Neural crest cell (in vitro differentiated cells): ENCODE measurements at regions not wholly inside any gene's neighbourhood (a gene's known extent, or its start where the extent isn't known, plus 50 kb on each side); places are given as distances from the start of the nearest gene placed in this dataset.

ENCODE experiments used
- DNase-seq: peaks from one replicate; pipeline ENCODE4 v3.0.0; 2021; ENCODE audit warnings: low read depth, mixed read lengths, low spot score
- H3K27ac Mint-ChIP-seq: one replicate; pipeline ENCODE4 v1.8.0; 2021; ENCODE audit warnings: mild to moderate bottlenecking, mixed read lengths; ENCODE audit not compliant: unreplicated experiment
- H3K27me3 Mint-ChIP-seq: 2 replicates; pipeline ENCODE4 v1.8.0; 2021; ENCODE audit warnings: low read depth, mild to moderate bottlenecking, mixed read lengths
- H3K36me3 Mint-ChIP-seq: 2 replicates; pipeline ENCODE4 v1.8.0; 2021; ENCODE audit warnings: low read depth, mild to moderate bottlenecking, mixed read lengths
- H3K4me1 Mint-ChIP-seq: 2 replicates; pipeline ENCODE4 v1.8.0; 2021; ENCODE audit warnings: mixed read lengths
- H3K4me3 Mint-ChIP-seq: one replicate; pipeline ENCODE4 v1.8.0; 2021; ENCODE audit warnings: mild to moderate bottlenecking, mixed read lengths
- H3K9me3 Mint-ChIP-seq: 2 replicates; pipeline ENCODE4 v1.8.0; 2021; ENCODE audit warnings: mixed read lengths
- TF ChIP-seq, protein P1 (sequence below): fragments of 200-600 bp; sonication (generic); conservative IDR thresholded peaks from 2 replicates; pipeline ENCODE4 v1.5.0; 2021; ENCODE audit warnings: antibody characterized with exemption, mild to moderate bottlenecking

DNA sequence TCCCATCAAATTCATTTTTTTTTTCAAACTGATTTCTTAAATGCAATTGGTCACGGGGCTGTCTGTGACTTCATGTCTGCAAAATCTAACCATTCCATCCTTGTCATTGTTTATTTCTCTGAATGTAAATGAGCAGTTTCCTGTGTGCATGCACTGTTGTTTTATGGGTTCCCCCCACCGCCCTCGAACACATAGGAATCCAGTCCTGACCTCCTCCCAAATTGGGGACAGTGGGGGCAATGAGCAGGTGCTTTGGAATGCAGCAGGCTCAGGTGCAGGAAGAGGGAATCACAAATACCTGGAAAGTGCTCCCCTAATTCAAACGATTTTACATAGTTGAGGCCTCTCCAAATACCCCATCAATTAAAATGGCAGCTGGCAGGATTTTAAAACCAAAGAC lies 62.6 kb upstream of the ESRRB start:
- Mint-ChIP-seq H3K27ac (no peak overlapping the region), H3K27me3 (peaks cover 58% of the 10 kb centered on the region), H3K4me3 (no peak overlapping the region)

DNA sequence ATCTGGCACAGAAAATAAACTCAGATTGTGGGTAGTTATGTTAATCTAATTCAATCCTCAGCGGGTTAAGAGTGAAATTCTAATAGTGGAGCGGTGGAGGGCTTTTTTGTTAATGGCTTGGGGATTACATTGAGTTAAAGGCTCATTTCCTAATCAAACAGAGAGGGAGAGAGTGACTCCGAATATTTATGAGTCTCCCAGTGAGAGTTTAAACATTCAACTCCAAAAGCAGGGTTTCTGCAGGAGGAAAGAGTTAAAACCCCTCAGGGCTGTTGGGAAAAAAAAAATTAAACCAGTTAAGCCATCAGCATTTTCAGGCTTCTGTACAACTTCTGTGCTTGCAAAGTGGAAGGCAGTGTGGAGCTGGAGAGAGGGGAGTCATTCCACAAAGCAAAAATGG lies 62.1 kb upstream of the ESRRB start:
- Mint-ChIP-seq H3K4me1 (peaks cover 38% of the 10 kb centered on the region), H3K4me3 (no peak overlapping the region), H3K9me3 (no peaks in the 10 kb centered on the region), H3K36me3 (no peaks in the 10 kb centered on the region), H3K27me3 (peaks cover 54% of the 10 kb centered on the region), H3K27ac (no peak overlapping the region)
- DNase-seq = no peak
- TF ChIP-seq, protein P1, sequence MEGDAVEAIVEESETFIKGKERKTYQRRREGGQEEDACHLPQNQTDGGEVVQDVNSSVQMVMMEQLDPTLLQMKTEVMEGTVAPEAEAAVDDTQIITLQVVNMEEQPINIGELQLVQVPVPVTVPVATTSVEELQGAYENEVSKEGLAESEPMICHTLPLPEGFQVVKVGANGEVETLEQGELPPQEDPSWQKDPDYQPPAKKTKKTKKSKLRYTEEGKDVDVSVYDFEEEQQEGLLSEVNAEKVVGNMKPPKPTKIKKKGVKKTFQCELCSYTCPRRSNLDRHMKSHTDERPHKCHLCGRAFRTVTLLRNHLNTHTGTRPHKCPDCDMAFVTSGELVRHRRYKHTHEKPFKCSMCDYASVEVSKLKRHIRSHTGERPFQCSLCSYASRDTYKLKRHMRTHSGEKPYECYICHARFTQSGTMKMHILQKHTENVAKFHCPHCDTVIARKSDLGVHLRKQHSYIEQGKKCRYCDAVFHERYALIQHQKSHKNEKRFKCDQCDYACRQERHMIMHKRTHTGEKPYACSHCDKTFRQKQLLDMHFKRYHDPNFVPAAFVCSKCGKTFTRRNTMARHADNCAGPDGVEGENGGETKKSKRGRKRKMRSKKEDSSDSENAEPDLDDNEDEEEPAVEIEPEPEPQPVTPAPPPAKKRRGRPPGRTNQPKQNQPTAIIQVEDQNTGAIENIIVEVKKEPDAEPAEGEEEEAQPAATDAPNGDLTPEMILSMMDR = no peak

More for the DNA sequence above, 62.6 kb upstream of the ESRRB start:
- TF ChIP-seq, protein P1 = no peak
- H3K36me3 Mint-ChIP-seq = no peaks in the 10 kb centered on the region
- peaks cover 38% of the 10 kb centered on the region for H3K4me1 Mint-ChIP-seq
- H3K9me3 Mint-ChIP-seq = no peaks in the 10 kb centered on the region
- no peak for DNase-seq

DNA sequence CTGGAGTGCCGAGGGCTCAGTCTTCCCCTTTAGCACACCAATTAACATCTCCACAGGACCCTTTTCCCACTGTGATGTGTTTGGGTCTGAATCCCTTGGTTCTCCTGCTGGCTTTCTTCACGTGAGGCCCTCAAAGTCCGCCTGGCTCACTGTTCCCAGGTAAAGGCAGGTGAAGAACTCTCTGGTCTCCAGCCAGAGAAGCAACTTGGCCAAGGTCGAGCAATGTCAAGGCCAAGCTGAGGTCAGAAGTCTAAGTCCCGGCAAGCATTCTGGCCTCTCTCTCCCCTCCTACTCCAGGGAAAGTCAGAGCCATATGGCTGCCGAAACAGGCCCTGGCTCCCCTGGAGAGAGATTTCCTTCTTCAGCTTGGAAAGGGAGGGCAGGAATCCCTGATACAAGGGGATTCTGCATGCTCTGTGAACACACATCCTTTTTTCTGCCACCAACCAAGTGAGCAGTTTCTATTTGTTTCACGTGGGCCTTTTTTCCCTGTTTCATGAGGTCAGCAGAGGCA lies 61.4 kb upstream of the ESRRB start:
- TF ChIP-seq, protein P1 = no peak
- no peaks in the 10 kb centered on the region for H3K36me3 Mint-ChIP-seq
- H3K9me3 Mint-ChIP-seq = no peaks in the 10 kb centered on the region
- H3K27me3 Mint-ChIP-seq = peaks cover 52% of the 10 kb centered on the region
- no peak overlapping the region for H3K27ac Mint-ChIP-seq
- peaks cover 33% of the 10 kb centered on the region for H3K4me1 Mint-ChIP-seq
- H3K4me3 Mint-ChIP-seq = no peak overlapping the region
- DNase-seq = no peak

DNA sequence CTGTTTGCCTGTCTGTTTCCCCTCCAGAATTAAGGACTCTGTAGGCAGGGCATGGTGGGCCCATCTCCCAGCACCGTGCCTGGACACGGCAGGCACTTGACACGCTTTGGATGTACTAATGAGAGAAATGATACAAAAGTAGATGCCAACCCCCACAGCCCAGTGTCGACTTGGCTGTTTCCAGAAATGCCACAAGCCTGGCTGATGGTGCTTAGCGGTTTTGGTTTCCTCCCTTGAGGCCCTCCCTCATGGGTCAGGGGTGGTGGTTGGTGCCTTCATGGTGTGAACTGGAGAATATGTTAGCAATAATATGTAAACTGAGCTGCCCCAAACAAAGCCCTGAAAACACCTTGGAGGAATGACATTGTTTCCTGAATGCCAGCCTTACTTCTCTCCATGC lies 55.5 kb upstream of the ESRRB start:
- Mint-ChIP-seq H3K27ac (no peak overlapping the region), H3K36me3 (no peaks in the 10 kb centered on the region)

DNA sequence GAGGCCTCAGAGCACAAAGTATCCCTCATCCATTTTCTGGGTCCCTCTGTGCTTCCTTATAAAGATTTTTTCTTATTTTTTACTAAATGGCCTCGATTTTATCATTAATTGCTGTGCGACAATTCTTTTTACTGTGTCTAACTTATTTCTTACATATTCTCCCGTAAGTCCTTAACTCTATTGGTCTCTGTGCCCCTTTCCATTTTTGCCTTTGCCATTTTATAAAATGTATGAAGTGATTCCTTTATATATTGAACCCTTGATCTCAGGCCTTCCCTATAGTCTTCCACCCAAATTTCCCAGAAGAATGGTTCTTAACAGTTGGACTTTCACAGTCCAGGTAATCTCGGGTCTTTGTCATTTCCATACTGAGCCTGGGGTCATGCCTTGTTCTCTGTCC lies 55.0 kb upstream of the ESRRB start:
- Mint-ChIP-seq H3K27me3 (peaks cover 14% of the 10 kb centered on the region), H3K9me3 (no peaks in the 10 kb centered on the region), H3K4me3 (no peak overlapping the region), H3K4me1 (no peaks in the 10 kb centered on the region), H3K27ac (no peak overlapping the region), H3K36me3 (no peaks in the 10 kb centered on the region)
- no peak for DNase-seq
- TF ChIP-seq, protein P1 = no peak

More for the DNA sequence above, 55.5 kb upstream of the ESRRB start:
- Mint-ChIP-seq H3K4me3 (no peak overlapping the region), H3K4me1 (no peaks in the 10 kb centered on the region), H3K9me3 (no peaks in the 10 kb centered on the region), H3K27me3 (peaks cover 13% of the 10 kb centered on the region)
- no peak for DNase-seq
- TF ChIP-seq, protein P1 = no peak
